GM12878 (cell line): ENCODE measurements at regions not wholly inside any gene's neighbourhood (a gene's known extent, or its start where the extent isn't known, plus 50 kb on each side); places are given as distances from the start of the nearest gene placed in this dataset.

Source experiments
- ATAC-seq: fragments of 200-7000 bp; cut with Tn5 transposase; 3 replicates; pipeline ENCODE4 v1.9.1; 2020; ENCODE audit warnings: mild to moderate bottlenecking, moderate library complexity
- BruUV-seq: library from RNA; stranded (reverse); fragments of 400-500 nt; replicated peaks from 2 replicates; lab custom pipeline; 2021; lab: Mats Ljungman, UMichigan
- CTCF ChIA-PET: fragments of 300-600 bp; sonication (Branson Sonifier 250); formaldehyde crosslinking; extraction: SDS; loops from one replicate; lab custom pipeline; 2021; ENCODE audit warnings: inconsistent platforms; lab: Yijun Ruan, JAX
- POLR2A ChIA-PET: fragments of 350-600 bp; formaldehyde crosslinking; extraction: SDS; loops from one replicate; lab custom pipeline; 2021; ENCODE audit warnings: inconsistent platforms; lab: Charles Lee
- RAD21 ChIA-PET: fragments of 300-600 bp; sonication (Branson Sonifier 250); formaldehyde crosslinking; loops from one replicate; lab custom pipeline; 2023; ENCODE audit warnings: antibody characterized with exemption; ENCODE audit not compliant: unreplicated experiment; lab: Charles Lee
- SMC1A ChIA-PET: fragments of 300-600 bp; sonication (Branson Sonifier 250); formaldehyde crosslinking; loops from one replicate; lab custom pipeline; 2023; ENCODE audit not compliant: unreplicated experiment, uncharacterized antibody; lab: Charles Lee
- DNase-seq: peaks from one replicate; pipeline ENCODE4 v3.0.0-alpha.2; 2011; ENCODE audit warnings: low read depth, low spot score
- FAIRE-seq: peaks from 3 replicates; lab custom pipeline; 2011; peaks lifted over from hg19 to GRCh38; lab: Jason Lieb, UNC
- H2AFZ ChIP-seq: 2 replicates; pipeline ENCODE4 v1.6.0; 2011; ENCODE audit warnings: low read depth, low read length, control low read depth; ENCODE audit not compliant: control insufficient read depth
- H3K27ac ChIP-seq: 2 replicates; pipeline ENCODE4 v1.5.1; 2011; ENCODE audit warnings: control low read depth; ENCODE audit not compliant: control insufficient read depth, insufficient read depth
- H3K27me3 ChIP-seq, 2 experiments: replicated peaks in 1 of 2; 2 replicates each; pipeline versions ENCODE4 v1.6.0 to v1.6.1; 2011; ENCODE audit warnings: low read length in 1 of 2; ENCODE audit not compliant: control insufficient read depth in 2 of 2, insufficient read depth in 2 of 2
- H3K36me3 ChIP-seq, 2 experiments: 2 replicates each; pipeline ENCODE4 v1.5.1; 2011; ENCODE audit warnings: low read length in 1 of 2; ENCODE audit not compliant: control insufficient read depth in 2 of 2, insufficient read depth in 2 of 2
- H3K4me1 ChIP-seq: 2 replicates; pipeline ENCODE4 v1.6.1; 2011; ENCODE audit warnings: mild to moderate bottlenecking, low read length, moderate library complexity, mixed read lengths; ENCODE audit not compliant: control insufficient read depth, insufficient read depth
- H3K4me2 ChIP-seq: 2 replicates; pipeline ENCODE4 v1.6.0; 2011; ENCODE audit warnings: control low read depth; ENCODE audit not compliant: control insufficient read depth, insufficient read depth
- H3K4me3 ChIP-seq: fragments of 200-600 bp; sonication (generic); 2 replicates; pipeline ENCODE4 v1.5.1; 2016
- H3K79me2 ChIP-seq: 2 replicates; pipeline ENCODE4 v1.6.0; 2011; ENCODE audit warnings: low read length; ENCODE audit not compliant: control insufficient read depth, insufficient read depth
- H3K9ac ChIP-seq: 2 replicates; pipeline ENCODE4 v1.8.0; 2011; ENCODE audit warnings: low read length, control low read depth, mixed read lengths; ENCODE audit not compliant: control insufficient read depth, insufficient read depth
- H3K9me3 ChIP-seq: replicated peaks from 3 replicates; pipeline ENCODE4 v1.5.1; 2011; ENCODE audit warnings: mild to moderate bottlenecking, low read length; ENCODE audit not compliant: control insufficient read depth, insufficient read depth
- H4K20me1 ChIP-seq: 2 replicates; pipeline ENCODE4 v1.6.0; 2011; ENCODE audit not compliant: control insufficient read depth, insufficient read depth
- CBX5 ChIP-seq: sonication (generic); IDR thresholded peaks from 2 replicates; pipeline ENCODE4 v1.6.1; 2016; ENCODE audit warnings: low read depth, moderate library complexity, mild to moderate bottlenecking, inconsistent platforms
- YBX1 ChIP-seq: fragments of 450-650 bp; IDR thresholded peaks from 2 replicates; pipeline ENCODE4 v1.6.1; 2016; ENCODE audit warnings: antibody characterized with exemption
- ZNF207 ChIP-seq: fragments of 450-650 bp; IDR thresholded peaks from 2 replicates; pipeline ENCODE4 v1.6.1; 2014; ENCODE audit warnings: antibody characterized with exemption, mild to moderate bottlenecking, borderline replicate concordance
- WGBS: methylation state at CpG from one replicate; pipeline ENCODE4 v1.1.6; 2016; ENCODE audit warnings: low lambda C conversion rate; ENCODE audit not compliant: insufficient replicate concordance, insufficient coverage; ENCODE audit errors: missing lambda C conversion rate; 5-methylcytosine and 5-hydroxymethylcytosine counted together
- in situ Hi-C: fragments of 300-500 bp; cut with MboI; formaldehyde crosslinking; loops from 9 replicates; pipeline ENCODE4 v1.14.3; 2018; ENCODE audit warnings: mixed read lengths
- intact Hi-C: fragments of 100-400 bp; cut with micrococcal nuclease; formaldehyde crosslinking; loops from one replicate; pipeline ENCODE4 v1.14.2; 2022; ENCODE audit not compliant: unreplicated experiment
- TF ChIP-seq, protein P1 (sequence below): IDR thresholded peaks from 2 replicates; pipeline ENCODE4 v1.6.1; 2012; ENCODE audit warnings: improper control_type of control experiment, low read depth, low read length; ENCODE audit not compliant: insufficient replicate concordance

DNA sequence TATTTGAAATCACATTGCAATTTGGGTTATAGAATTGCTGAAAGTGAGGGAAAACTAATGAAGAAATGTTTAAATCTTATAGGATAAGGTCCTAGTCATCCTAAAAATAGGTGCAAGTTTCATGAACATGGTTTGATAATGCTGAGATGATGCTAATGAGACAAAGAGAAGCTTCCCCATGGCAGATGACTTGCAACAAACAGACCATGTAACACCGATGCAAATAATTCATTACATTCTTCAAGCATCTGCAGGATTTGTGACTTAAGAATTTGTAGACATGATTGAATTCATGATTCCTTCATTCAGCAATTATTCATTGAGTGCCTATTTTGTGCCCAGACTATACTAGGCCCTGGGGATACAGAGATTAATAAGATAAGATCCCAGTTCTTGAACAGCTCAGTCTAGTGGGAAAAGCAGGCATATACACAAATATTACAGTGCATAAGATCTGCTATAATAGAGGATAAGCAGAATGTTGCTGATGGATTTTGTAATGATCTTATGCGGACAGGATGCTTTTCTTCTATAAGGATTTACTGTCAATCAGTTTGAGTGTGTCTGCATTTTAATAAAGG, 367.9 kb upstream of the GBE1 start:
- ChIA-PET SMC1A (interaction anchor here (0.6 to 2.5 kb wide), 5 partner anchors 12 to 463 kb away, joined by 3 to 10 read pairs (median 3); no protein-coding TSS in a partner anchor), POLR2A (no interaction called here), CTCF (interaction anchor here (0.6 to 2.0 kb wide), 6 partner anchors 462 to 828 kb away, joined by 3 to 11 read pairs (median 4); no protein-coding TSS in a partner anchor), RAD21 (interaction anchor here (0.8 to 1.6 kb wide), 2 partner anchors 461 to 463 kb away, joined by 3 to 4 read pairs; no protein-coding TSS in a partner anchor)
- BruUV-seq: no TSS peak
- no peak overlapping the region for H3K27ac ChIP-seq
- in situ Hi-C loops: loop anchor here (10.0 kb wide), 2 partner anchors 465 to 635 kb away; no protein-coding TSS in a partner anchor
- H3K4me1 ChIP-seq: no peaks in the 10 kb centered on the region
- H3K9me3 ChIP-seq: no peaks in the 10 kb centered on the region
- no peak overlapping the region for H3K4me3 ChIP-seq
- no peak overlapping the region for H2AFZ ChIP-seq
- no peaks in the 10 kb centered on the region for H3K27me3 ChIP-seq
- DNase-seq (no peak), ATAC-seq (no peak)
- no peaks in the 10 kb centered on the region for H3K36me3 ChIP-seq
- no peaks in the 10 kb centered on the region for H4K20me1 ChIP-seq
- intact Hi-C loops: no loop called here
- WGBS: 4% methylated on average over 2 of the region's 2 CpGs
- H3K79me2 ChIP-seq: no peaks in the 10 kb centered on the region
- no peak overlapping the region for H3K4me2 ChIP-seq
- TF ChIP-seq CBX5 (no peak), YBX1 (no peak), ZNF207 (no peak)
- TF ChIP-seq, protein P1, sequence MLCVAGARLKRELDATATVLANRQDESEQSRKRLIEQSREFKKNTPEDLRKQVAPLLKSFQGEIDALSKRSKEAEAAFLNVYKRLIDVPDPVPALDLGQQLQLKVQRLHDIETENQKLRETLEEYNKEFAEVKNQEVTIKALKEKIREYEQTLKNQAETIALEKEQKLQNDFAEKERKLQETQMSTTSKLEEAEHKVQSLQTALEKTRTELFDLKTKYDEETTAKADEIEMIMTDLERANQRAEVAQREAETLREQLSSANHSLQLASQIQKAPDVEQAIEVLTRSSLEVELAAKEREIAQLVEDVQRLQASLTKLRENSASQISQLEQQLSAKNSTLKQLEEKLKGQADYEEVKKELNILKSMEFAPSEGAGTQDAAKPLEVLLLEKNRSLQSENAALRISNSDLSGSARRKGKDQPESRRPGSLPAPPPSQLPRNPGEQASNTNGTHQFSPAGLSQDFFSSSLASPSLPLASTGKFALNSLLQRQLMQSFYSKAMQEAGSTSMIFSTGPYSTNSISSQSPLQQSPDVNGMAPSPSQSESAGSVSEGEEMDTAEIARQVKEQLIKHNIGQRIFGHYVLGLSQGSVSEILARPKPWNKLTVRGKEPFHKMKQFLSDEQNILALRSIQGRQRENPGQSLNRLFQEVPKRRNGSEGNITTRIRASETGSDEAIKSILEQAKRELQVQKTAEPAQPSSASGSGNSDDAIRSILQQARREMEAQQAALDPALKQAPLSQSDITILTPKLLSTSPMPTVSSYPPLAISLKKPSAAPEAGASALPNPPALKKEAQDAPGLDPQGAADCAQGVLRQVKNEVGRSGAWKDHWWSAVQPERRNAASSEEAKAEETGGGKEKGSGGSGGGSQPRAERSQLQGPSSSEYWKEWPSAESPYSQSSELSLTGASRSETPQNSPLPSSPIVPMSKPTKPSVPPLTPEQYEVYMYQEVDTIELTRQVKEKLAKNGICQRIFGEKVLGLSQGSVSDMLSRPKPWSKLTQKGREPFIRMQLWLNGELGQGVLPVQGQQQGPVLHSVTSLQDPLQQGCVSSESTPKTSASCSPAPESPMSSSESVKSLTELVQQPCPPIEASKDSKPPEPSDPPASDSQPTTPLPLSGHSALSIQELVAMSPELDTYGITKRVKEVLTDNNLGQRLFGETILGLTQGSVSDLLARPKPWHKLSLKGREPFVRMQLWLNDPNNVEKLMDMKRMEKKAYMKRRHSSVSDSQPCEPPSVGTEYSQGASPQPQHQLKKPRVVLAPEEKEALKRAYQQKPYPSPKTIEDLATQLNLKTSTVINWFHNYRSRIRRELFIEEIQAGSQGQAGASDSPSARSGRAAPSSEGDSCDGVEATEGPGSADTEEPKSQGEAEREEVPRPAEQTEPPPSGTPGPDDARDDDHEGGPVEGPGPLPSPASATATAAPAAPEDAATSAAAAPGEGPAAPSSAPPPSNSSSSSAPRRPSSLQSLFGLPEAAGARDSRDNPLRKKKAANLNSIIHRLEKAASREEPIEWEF: no peak
- TF ChIP-seq, all 136 proteins: peak for 0
- H3K9ac ChIP-seq: no peak overlapping the region
- FAIRE-seq: no peak
